Left ventricle myocardium superior (tissue), 1 donor: ENCODE measurements at regions not wholly inside any gene's neighbourhood (a gene's known extent, or its start where the extent isn't known, plus 50 kb on each side); places are given as distances from the start of the nearest gene placed in this dataset.
"Not testable (repeated sequence)": the region's sequence is repeated elsewhere in the genome, so short reads cannot be mapped to it uniquely, and the experiment has no call there.

Experiments
- ATAC-seq: fragments of 200-7000 bp; cut with Tn5 transposase; one replicate; pipeline ENCODE4 v1.9.1; 2020; ENCODE audit warnings: mild to moderate bottlenecking, moderate library complexity
- DNase-seq: peaks from one replicate; pipeline ENCODE4 v3.0.0-alpha.2; 2020
- intact Hi-C: fragments of 100-400 bp; cut with micrococcal nuclease; formaldehyde crosslinking; loops from one replicate; pipeline ENCODE4 v1.11.0; 2022
- donor health status: DM: no; HTN: yes; CAD: no; lungs with severe emphysema.

- DNase-seq (no peak), ATAC-seq (no peak)
- intact Hi-C loops = no loop called here
Observed at GRCh38 chr5:158265346-158265745, 406.4 kb upstream of the CLINT1 start.

- ATAC-seq = peak; percentile 54
- intact Hi-C loops = no loop called here
Observed at GRCh38 chr5:158264264-158264663, 405.3 kb upstream of the CLINT1 start.

GRCh38 chr5:158261674-158262367 lies 402.9 kb upstream of the CLINT1 start:
- DNase-seq = no peak
- intact Hi-C loops = no loop called here
- no peak for ATAC-seq

More at GRCh38 chr5:158264264-158264663, 405.3 kb upstream of the CLINT1 start:
- no peak for DNase-seq

- intact Hi-C loops = no loop called here
- ATAC-seq (no peak), DNase-seq (no peak)
Observed at GRCh38 chr5:158256096-158256495, 397.2 kb upstream of the CLINT1 start.

- intact Hi-C loops = no loop called here
- DNase-seq (no peak), ATAC-seq (no peak)
Observed at GRCh38 chr5:158255609-158256008, 396.7 kb upstream of the CLINT1 start.

- ATAC-seq (no peak), DNase-seq (no peak)
- intact Hi-C loops = no loop called here
Observed at GRCh38 chr5:158246661-158247060, 387.7 kb upstream of the CLINT1 start.

- DNase-seq (no peak), ATAC-seq (no peak)
- intact Hi-C loops = no loop called here
Observed at GRCh38 chr5:158245513-158245912, 386.6 kb upstream of the CLINT1 start.

- DNase-seq (no peak), ATAC-seq (no peak)
- intact Hi-C loops = no loop called here
Observed at GRCh38 chr5:158244882-158245281, 385.9 kb upstream of the CLINT1 start.

GRCh38 chr5:158236511-158237335 lies 377.8 kb upstream of the CLINT1 start:
- intact Hi-C loops = no loop called here
- no peak for DNase-seq
- ATAC-seq = no peak

GRCh38 chr5:158235159-158235547 lies 376.2 kb upstream of the CLINT1 start:
- intact Hi-C loops = no loop called here

GRCh38 chr5:158234323-158235158 lies 375.6 kb upstream of the CLINT1 start:
- no peak for ATAC-seq
- DNase-seq = no peak
- intact Hi-C loops = no loop called here

More at GRCh38 chr5:158235159-158235547, 376.2 kb upstream of the CLINT1 start:
- ATAC-seq = no peak
- no peak for DNase-seq

- intact Hi-C loops = no loop called here
- ATAC-seq = no peak
- DNase-seq = no peak
Observed at GRCh38 chr5:158233735-158234322, 374.9 kb upstream of the CLINT1 start.

- ATAC-seq, DNase-seq, intact Hi-C loops: not testable (repeated sequence)
Observed at GRCh38 chr5:158227314-158227713, 368.4 kb upstream of the CLINT1 start.

- intact Hi-C loops = no loop called here
- ATAC-seq (no peak), DNase-seq (no peak)
Observed at GRCh38 chr5:158226496-158226895, 367.6 kb upstream of the CLINT1 start.

GRCh38 chr5:158224253-158224652 lies 365.3 kb upstream of the CLINT1 start:
- ATAC-seq (no peak), DNase-seq (no peak)
- intact Hi-C loops = no loop called here

- intact Hi-C loops = no loop called here
- ATAC-seq = no peak
- no peak for DNase-seq
Observed at GRCh38 chr5:158223054-158223600, 364.2 kb upstream of the CLINT1 start.

- intact Hi-C loops = no loop called here
- ATAC-seq (no peak), DNase-seq (no peak)
Observed at GRCh38 chr5:158212917-158213316, 354.0 kb upstream of the CLINT1 start.

GRCh38 chr5:158212237-158212636 lies 353.3 kb upstream of the CLINT1 start:
- DNase-seq (no peak), ATAC-seq (peak; percentile 65)
- intact Hi-C loops = no loop called here

- intact Hi-C loops = no loop called here
- ATAC-seq (no peak), DNase-seq (no peak)
Observed at GRCh38 chr5:158209219-158209908, 350.4 kb upstream of the CLINT1 start.
